ENCODE measurements at regions not wholly inside any gene's neighbourhood (a gene's known extent, or its start where the extent isn't known, plus 50 kb on each side); places are given as distances from the start of the nearest gene placed in this dataset.

GRCh38 chr5:41610386-41610785 lies 100.0 kb upstream of the PLCXD3 start (continued):
- TF ChIP-seq ZNF414 (CRISPR knock-in tag; IDR thresholded peaks at IDR 0.05), result no peak
- TF ChIP-seq ZSCAN31 (CRISPR knock-in tag; IDR thresholded peaks at IDR 0.05; ENCODE audit: low read depth), result no peak
- no peak for TF ChIP-seq ATF5 (CRISPR knock-in tag; IDR thresholded peaks at IDR 0.05; ENCODE audit: low read depth)
- TF ChIP-seq, protein P1, sequence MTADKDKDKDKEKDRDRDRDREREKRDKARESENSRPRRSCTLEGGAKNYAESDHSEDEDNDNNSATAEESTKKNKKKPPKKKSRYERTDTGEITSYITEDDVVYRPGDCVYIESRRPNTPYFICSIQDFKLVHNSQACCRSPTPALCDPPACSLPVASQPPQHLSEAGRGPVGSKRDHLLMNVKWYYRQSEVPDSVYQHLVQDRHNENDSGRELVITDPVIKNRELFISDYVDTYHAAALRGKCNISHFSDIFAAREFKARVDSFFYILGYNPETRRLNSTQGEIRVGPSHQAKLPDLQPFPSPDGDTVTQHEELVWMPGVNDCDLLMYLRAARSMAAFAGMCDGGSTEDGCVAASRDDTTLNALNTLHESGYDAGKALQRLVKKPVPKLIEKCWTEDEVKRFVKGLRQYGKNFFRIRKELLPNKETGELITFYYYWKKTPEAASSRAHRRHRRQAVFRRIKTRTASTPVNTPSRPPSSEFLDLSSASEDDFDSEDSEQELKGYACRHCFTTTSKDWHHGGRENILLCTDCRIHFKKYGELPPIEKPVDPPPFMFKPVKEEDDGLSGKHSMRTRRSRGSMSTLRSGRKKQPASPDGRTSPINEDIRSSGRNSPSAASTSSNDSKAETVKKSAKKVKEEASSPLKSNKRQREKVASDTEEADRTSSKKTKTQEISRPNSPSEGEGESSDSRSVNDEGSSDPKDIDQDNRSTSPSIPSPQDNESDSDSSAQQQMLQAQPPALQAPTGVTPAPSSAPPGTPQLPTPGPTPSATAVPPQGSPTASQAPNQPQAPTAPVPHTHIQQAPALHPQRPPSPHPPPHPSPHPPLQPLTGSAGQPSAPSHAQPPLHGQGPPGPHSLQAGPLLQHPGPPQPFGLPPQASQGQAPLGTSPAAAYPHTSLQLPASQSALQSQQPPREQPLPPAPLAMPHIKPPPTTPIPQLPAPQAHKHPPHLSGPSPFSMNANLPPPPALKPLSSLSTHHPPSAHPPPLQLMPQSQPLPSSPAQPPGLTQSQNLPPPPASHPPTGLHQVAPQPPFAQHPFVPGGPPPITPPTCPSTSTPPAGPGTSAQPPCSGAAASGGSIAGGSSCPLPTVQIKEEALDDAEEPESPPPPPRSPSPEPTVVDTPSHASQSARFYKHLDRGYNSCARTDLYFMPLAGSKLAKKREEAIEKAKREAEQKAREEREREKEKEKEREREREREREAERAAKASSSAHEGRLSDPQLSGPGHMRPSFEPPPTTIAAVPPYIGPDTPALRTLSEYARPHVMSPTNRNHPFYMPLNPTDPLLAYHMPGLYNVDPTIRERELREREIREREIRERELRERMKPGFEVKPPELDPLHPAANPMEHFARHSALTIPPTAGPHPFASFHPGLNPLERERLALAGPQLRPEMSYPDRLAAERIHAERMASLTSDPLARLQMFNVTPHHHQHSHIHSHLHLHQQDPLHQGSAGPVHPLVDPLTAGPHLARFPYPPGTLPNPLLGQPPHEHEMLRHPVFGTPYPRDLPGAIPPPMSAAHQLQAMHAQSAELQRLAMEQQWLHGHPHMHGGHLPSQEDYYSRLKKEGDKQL (CRISPR knock-in tag; IDR thresholded peaks at IDR 0.05; ENCODE audit: low read depth), result no peak
- no peak for TF ChIP-seq SMAD3 (CRISPR knock-in tag; IDR thresholded peaks at IDR 0.05)
- TF ChIP-seq ZNF121 (CRISPR knock-in tag; IDR thresholded peaks at IDR 0.05), result no peak
- no peak for TF ChIP-seq ZNF124 (CRISPR knock-in tag; IDR thresholded peaks at IDR 0.05)
- TF ChIP-seq BCL6 (CRISPR knock-in tag; IDR thresholded peaks at IDR 0.05), result no peak
- TF ChIP-seq MXI1 (IDR thresholded peaks at IDR 0.05; ENCODE audit: borderline replicate concordance, low read depth, low read length), result no peak
- TF ChIP-seq PBX2 (CRISPR knock-in tag; IDR thresholded peaks at IDR 0.05), result no peak
- peak; percentile 44; the same call in 1 of the 2 replicates for TF ChIP-seq HNF4A (CRISPR knock-in tag; IDR thresholded peaks at IDR 0.05)
- no peak for TF ChIP-seq ZNF350 (CRISPR knock-in tag; IDR thresholded peaks at IDR 0.05; ENCODE audit: borderline replicate concordance, low read depth)
- no peak for TF ChIP-seq ZNF12 (CRISPR knock-in tag; IDR thresholded peaks at IDR 0.05)
- TF ChIP-seq THRA (CRISPR knock-in tag; IDR thresholded peaks at IDR 0.05; ENCODE audit: borderline replicate concordance), result no peak
- no peak for TF ChIP-seq ZFX (CRISPR knock-in tag; IDR thresholded peaks at IDR 0.05; ENCODE audit: low read depth)
- TF ChIP-seq SIX1 (CRISPR knock-in tag; IDR thresholded peaks at IDR 0.05; ENCODE audit: borderline replicate concordance), result no peak
- no peak for TF ChIP-seq HOMEZ (CRISPR knock-in tag; IDR thresholded peaks at IDR 0.05; ENCODE audit: low read depth)
- peak; percentile 66; the same call in 1 of the 2 replicates for TF ChIP-seq HOXA5 (CRISPR knock-in tag; IDR thresholded peaks at IDR 0.05)
- TF ChIP-seq ZNF564 (CRISPR knock-in tag; IDR thresholded peaks at IDR 0.05), result no peak
- no peak for TF ChIP-seq ZNF431 (CRISPR knock-in tag; IDR thresholded peaks at IDR 0.05; ENCODE audit: borderline replicate concordance, low read depth)
- no peak for TF ChIP-seq SP5 (CRISPR knock-in tag; IDR thresholded peaks at IDR 0.05; ENCODE audit: borderline replicate concordance, low read depth)
